CD14-positive monocyte (primary cell): ENCODE measurements at regions not wholly inside any gene's neighbourhood (a gene's known extent, or its start where the extent isn't known, plus 50 kb on each side); places are given as distances from the start of the nearest gene placed in this dataset.

Experiments used
- DNase-seq, 3 donors: peaks; one replicate each; pipeline ENCODE4 v3.0.0-alpha.2; 2011 to 2022
- H2AFZ ChIP-seq: 2 replicates; pipeline ENCODE4 v1.6.0; 2012; ENCODE audit warnings: mild to moderate bottlenecking, low read depth, low read length, inconsistent platforms; ENCODE audit not compliant: insufficient read depth, poor library complexity, severe bottlenecking
- H3K27ac ChIP-seq, 2 donors: 1 replicate in 1 of 2; 2 replicates in 1 of 2; pipeline ENCODE4 v1.5.1; 2012 to 2013; ENCODE audit warnings: low read length in 2 of 2, control low read depth in 1 of 2, inconsistent platforms in 1 of 2, low read depth in 1 of 2, mild to moderate bottlenecking in 1 of 2
- H3K27me3 ChIP-seq, 2 donors: one replicate each; pipeline versions ENCODE4 v1.6.0 to v1.6.1; 2011 to 2013; ENCODE audit warnings: low read length in 2 of 2; ENCODE audit not compliant: control insufficient read depth in 2 of 2, insufficient read depth in 2 of 2
- H3K36me3 ChIP-seq, 2 donors: replicated peaks in 1 of 2; 1 replicate in 1 of 2; 2 replicates in 1 of 2; pipeline versions ENCODE4 v1.5.1 to v1.6.1; 2012 to 2013; ENCODE audit warnings: low read length in 2 of 2, control low read depth in 1 of 2, inconsistent platforms in 1 of 2, mild to moderate bottlenecking in 1 of 2; ENCODE audit not compliant: insufficient read depth in 2 of 2, control insufficient read depth in 1 of 2
- H3K4me1 ChIP-seq, 2 donors: 1 replicate in 1 of 2; 2 replicates in 1 of 2; pipeline versions ENCODE4 v1.5.1 to v1.6.1; 2012 to 2013; ENCODE audit warnings: low read length in 2 of 2, control low read depth in 1 of 2, inconsistent platforms in 1 of 2, mild to moderate bottlenecking in 1 of 2, moderate library complexity in 1 of 2; ENCODE audit not compliant: insufficient read depth in 2 of 2, control insufficient read depth in 1 of 2
- H3K4me2 ChIP-seq: replicated peaks from 2 replicates; pipeline ENCODE3; 2012; ENCODE audit warnings: low read length, moderate library complexity, mild to moderate bottlenecking; ENCODE audit not compliant: poor library complexity, severe bottlenecking; ENCODE audit errors: extremely low read depth
- H3K4me3 ChIP-seq, 3 experiments: fragments of 200-600 bp in 1 of 3; sonication (generic) in 1 of 3; replicated peaks in 1 of 3; 1 replicate in 2 of 3; 2 replicates in 1 of 3; pipeline ENCODE4 v1.5.1; 2011 to 2013; ENCODE audit warnings: low read length in 3 of 3, mild to moderate bottlenecking in 3 of 3, control low read depth in 2 of 3, low read depth in 2 of 3, inconsistent platforms in 1 of 3, moderate library complexity in 1 of 3
- H3K79me2 ChIP-seq: 2 replicates; pipeline ENCODE4 v1.6.0; 2012; ENCODE audit warnings: mild to moderate bottlenecking, control low read depth, inconsistent platforms, low read length, moderate library complexity; ENCODE audit not compliant: insufficient read depth
- H3K9ac ChIP-seq: 2 replicates; pipeline ENCODE4 v1.6.0; 2017; ENCODE audit warnings: low read length, mild to moderate bottlenecking; ENCODE audit not compliant: insufficient read depth, poor library complexity, severe bottlenecking
- H3K9me3 ChIP-seq, 2 donors: replicated peaks in 1 of 2; 1 replicate in 1 of 2; 2 replicates in 1 of 2; pipeline versions ENCODE4 v1.5.1 to v1.6.1; 2012 to 2013; ENCODE audit warnings: low read length in 2 of 2, control low read depth in 1 of 2; ENCODE audit not compliant: control insufficient read depth in 1 of 2, insufficient read depth in 1 of 2
- H4K20me1 ChIP-seq: 2 replicates; pipeline ENCODE4 v1.6.0; 2012; ENCODE audit warnings: mild to moderate bottlenecking, low read length, control low read depth, moderate library complexity; ENCODE audit not compliant: insufficient read depth
- H3K27ac Mint-ChIP-seq, 7 donors: one replicate each; pipeline ENCODE4 v1.8.0; 2020; ENCODE audit warnings: mild to moderate bottlenecking in 7 of 7, mixed read lengths in 7 of 7, moderate library complexity in 6 of 7, inconsistent platforms in 2 of 7
- H3K27me3 Mint-ChIP-seq, 3 donors: one replicate each; pipeline ENCODE4 v1.8.0; 2021 to 2022; ENCODE audit warnings: low read depth in 3 of 3, mild to moderate bottlenecking in 3 of 3, mixed read lengths in 3 of 3, moderate library complexity in 3 of 3, inconsistent platforms in 1 of 3
- H3K36me3 Mint-ChIP-seq, 2 donors: one replicate each; pipeline ENCODE4 v1.8.0; 2020; ENCODE audit warnings: mixed read lengths in 2 of 2, inconsistent platforms in 1 of 2, mild to moderate bottlenecking in 1 of 2
- H3K4me1 Mint-ChIP-seq: one replicate; pipeline ENCODE4 v1.8.0; 2020; ENCODE audit warnings: mild to moderate bottlenecking, mixed read lengths
- H3K4me3 Mint-ChIP-seq, 2 donors: one replicate each; pipeline ENCODE4 v1.8.0; 2020; ENCODE audit warnings: mild to moderate bottlenecking in 2 of 2, mixed read lengths in 2 of 2, moderate library complexity in 1 of 2
- H3K9me3 Mint-ChIP-seq, 7 donors: one replicate each; pipeline ENCODE4 v1.8.0; 2020 to 2022; ENCODE audit warnings: mixed read lengths in 7 of 7, mild to moderate bottlenecking in 6 of 7, moderate library complexity in 6 of 7, inconsistent platforms in 2 of 7
- CTCF ChIP-seq: fragments of 200-600 bp; IDR thresholded peaks from one replicate; pipeline ENCODE4 v1.8.0; 2022; ENCODE audit warnings: antibody characterized with exemption, mild to moderate bottlenecking
- WGBS: methylation state at CpG from one replicate; pipeline ENCODE4 v1.1.5; 2013; ENCODE audit warnings: missing lambda C conversion rate; ENCODE audit not compliant: insufficient coverage; 5-methylcytosine and 5-hydroxymethylcytosine counted together
- intact Hi-C, 2 donors: fragments of 100-400 bp; cut with micrococcal nuclease; formaldehyde crosslinking; loops; one replicate each; pipeline versions ENCODE4 v1.15.0 to v1.15.1; 2023

- no peaks in the 10 kb centered on the region for H3K27me3 Mint-ChIP-seq
- Histone ChIP-seq H3K9me3 (no peaks in the 10 kb centered on the region), H2AFZ (no peak overlapping the region), H4K20me1 (no peaks in the 10 kb centered on the region), H3K4me2 (no peak overlapping the region), H3K27me3 (no peaks in the 10 kb centered on the region), H3K4me3 (no peak overlapping the region), H3K27ac (no peak overlapping the region), H3K4me1 (no peaks in the 10 kb centered on the region), H3K79me2 (no peaks in the 10 kb centered on the region), H3K9ac (no peak overlapping the region), H3K36me3 (no peaks in the 10 kb centered on the region)
- no peaks in the 10 kb centered on the region for H3K36me3 Mint-ChIP-seq
- DNase-seq: no peak
- H3K4me1 Mint-ChIP-seq: no peaks in the 10 kb centered on the region
- intact Hi-C loops: no loop called here
- no peak overlapping the region for H3K4me3 Mint-ChIP-seq
- peaks cover 0 to 3% (median 0%) of the 10 kb centered on the region in 7 donors for H3K9me3 Mint-ChIP-seq
- no CpG with 5 or more reads among the region's 2 CpGs for WGBS
- no peak overlapping the region for H3K27ac Mint-ChIP-seq
- no peak for TF ChIP-seq CTCF
Observed at GRCh38 chr18:33983126-33983525, 241.6 kb downstream of the NOL4 start.

- Histone ChIP-seq H3K36me3 (no peaks in the 10 kb centered on the region), H3K9me3 (no peaks in the 10 kb centered on the region), H3K79me2 (no peaks in the 10 kb centered on the region), H3K27ac (no peak overlapping the region), H3K9ac (no peak overlapping the region), H3K4me1 (no peaks in the 10 kb centered on the region), H2AFZ (no peak overlapping the region), H3K27me3 (no peaks in the 10 kb centered on the region), H4K20me1 (no peaks in the 10 kb centered on the region), H3K4me3 (no peak overlapping the region), H3K4me2 (no peak overlapping the region)
- Mint-ChIP-seq H3K4me1 (no peaks in the 10 kb centered on the region), H3K4me3 (no peak overlapping the region), H3K27me3 (no peaks in the 10 kb centered on the region), H3K27ac (no peak overlapping the region), H3K9me3 (peaks cover 0 to 2% (median 0%) of the 10 kb centered on the region in 7 donors), H3K36me3 (no peaks in the 10 kb centered on the region)
- no peak for DNase-seq
- intact Hi-C loops: no loop called here
- TF ChIP-seq CTCF: no peak
Observed at GRCh38 chr18:33960417-33960816, 264.3 kb downstream of the NOL4 start.
